HFFc6 (cell line): ENCODE measurements at regions not wholly inside any gene's neighbourhood (a gene's known extent, or its start where the extent isn't known, plus 50 kb on each side); places are given as distances from the start of the nearest gene placed in this dataset.
A peak's percentile ranks its signal among the peaks of the same experiment; 100 is the strongest.

Experiments
- DNase-seq: peaks from one replicate; pipeline ENCODE4 v3.0.0-alpha.2; 2018
- H3K27ac Mint-ChIP-seq: 2 replicates; pipeline ENCODE4 v1.8.0; 2020; ENCODE audit warnings: mild to moderate bottlenecking, mixed read lengths
- H3K27me3 Mint-ChIP-seq: 2 replicates; pipeline ENCODE4 v1.8.0; 2021; ENCODE audit warnings: mild to moderate bottlenecking, moderate library complexity, mixed read lengths; ENCODE audit not compliant: insufficient read depth
- H3K36me3 Mint-ChIP-seq: 2 replicates; pipeline ENCODE4 v1.8.0; 2021; ENCODE audit warnings: low read depth, mixed read lengths
- H3K4me1 Mint-ChIP-seq: 2 replicates; pipeline ENCODE4 v1.8.0; 2020; ENCODE audit warnings: low read depth, mixed read lengths
- H3K4me3 Mint-ChIP-seq: 2 replicates; pipeline ENCODE4 v1.8.0; 2020; ENCODE audit warnings: mild to moderate bottlenecking, moderate library complexity, mixed read lengths
- H3K9me3 Mint-ChIP-seq: 2 replicates; pipeline ENCODE4 v1.8.0; 2020; ENCODE audit warnings: mild to moderate bottlenecking, mixed read lengths
- TF ChIP-seq, protein P1 (sequence below): fragments of 200-600 bp; sonication (generic); IDR thresholded peaks from 2 replicates; pipeline ENCODE4 v1.5.0; 2021; ENCODE audit warnings: antibody characterized with exemption, mild to moderate bottlenecking

DNA sequence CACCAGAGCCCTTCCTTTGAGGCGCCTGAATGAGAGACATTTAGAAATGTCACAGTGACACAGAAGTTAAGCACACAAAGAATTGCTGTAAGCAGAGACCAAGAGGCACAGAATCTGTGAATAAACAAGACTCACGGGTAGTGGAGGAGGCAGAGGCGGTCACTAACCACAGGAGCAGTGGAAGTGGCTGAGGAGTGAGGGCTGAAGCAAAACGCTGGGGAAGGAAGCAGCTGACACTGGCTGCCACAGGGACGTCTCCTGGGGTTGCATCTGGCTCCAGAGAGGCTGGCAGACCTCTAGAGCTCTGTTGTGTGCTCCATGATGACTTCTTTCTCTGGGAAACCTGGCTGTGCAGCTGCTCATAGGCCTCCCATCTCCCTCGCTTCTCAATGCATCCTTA, 65.0 kb upstream of the SLC2A12 start:
- Mint-ChIP-seq H3K4me1 (peaks cover 17% of the 10 kb centered on the region), H3K9me3 (no peaks in the 10 kb centered on the region), H3K36me3 (no peaks in the 10 kb centered on the region), H3K4me3 (no peak overlapping the region), H3K27ac (peak overlapping the region; percentile 17; the same call in 1 of the 2 replicates), H3K27me3 (peaks cover 6% of the 10 kb centered on the region)
- TF ChIP-seq, protein P1, sequence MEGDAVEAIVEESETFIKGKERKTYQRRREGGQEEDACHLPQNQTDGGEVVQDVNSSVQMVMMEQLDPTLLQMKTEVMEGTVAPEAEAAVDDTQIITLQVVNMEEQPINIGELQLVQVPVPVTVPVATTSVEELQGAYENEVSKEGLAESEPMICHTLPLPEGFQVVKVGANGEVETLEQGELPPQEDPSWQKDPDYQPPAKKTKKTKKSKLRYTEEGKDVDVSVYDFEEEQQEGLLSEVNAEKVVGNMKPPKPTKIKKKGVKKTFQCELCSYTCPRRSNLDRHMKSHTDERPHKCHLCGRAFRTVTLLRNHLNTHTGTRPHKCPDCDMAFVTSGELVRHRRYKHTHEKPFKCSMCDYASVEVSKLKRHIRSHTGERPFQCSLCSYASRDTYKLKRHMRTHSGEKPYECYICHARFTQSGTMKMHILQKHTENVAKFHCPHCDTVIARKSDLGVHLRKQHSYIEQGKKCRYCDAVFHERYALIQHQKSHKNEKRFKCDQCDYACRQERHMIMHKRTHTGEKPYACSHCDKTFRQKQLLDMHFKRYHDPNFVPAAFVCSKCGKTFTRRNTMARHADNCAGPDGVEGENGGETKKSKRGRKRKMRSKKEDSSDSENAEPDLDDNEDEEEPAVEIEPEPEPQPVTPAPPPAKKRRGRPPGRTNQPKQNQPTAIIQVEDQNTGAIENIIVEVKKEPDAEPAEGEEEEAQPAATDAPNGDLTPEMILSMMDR, result no peak
- peak; percentile 27 for DNase-seq

DNA sequence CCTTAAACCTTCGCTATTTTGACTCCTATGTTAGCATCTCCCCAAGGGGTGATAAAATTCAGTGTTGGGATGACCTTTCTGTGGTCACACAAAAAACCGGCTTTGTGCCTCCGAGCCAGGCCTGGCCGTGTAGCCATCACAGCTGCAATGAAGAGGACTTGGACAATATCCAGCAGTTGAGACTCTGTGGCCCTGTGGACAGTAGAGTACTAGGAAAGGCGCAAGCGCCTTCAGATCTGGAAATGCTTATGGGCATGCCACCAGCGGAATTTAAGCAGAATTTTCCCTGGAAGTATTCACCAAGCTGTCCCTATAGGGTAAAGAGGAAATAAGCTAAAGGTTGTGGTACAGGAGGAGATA, 63.3 kb upstream of the SLC2A12 start:
- H3K4me3 Mint-ChIP-seq, result no peak overlapping the region
- H3K36me3 Mint-ChIP-seq, result no peaks in the 10 kb centered on the region
- no peak for DNase-seq
- H3K27ac Mint-ChIP-seq, result no peak overlapping the region
- no peaks in the 10 kb centered on the region for H3K9me3 Mint-ChIP-seq
- H3K4me1 Mint-ChIP-seq, result peaks cover 27% of the 10 kb centered on the region
- TF ChIP-seq, protein P1, result no peak
- peaks cover 7% of the 10 kb centered on the region for H3K27me3 Mint-ChIP-seq

DNA sequence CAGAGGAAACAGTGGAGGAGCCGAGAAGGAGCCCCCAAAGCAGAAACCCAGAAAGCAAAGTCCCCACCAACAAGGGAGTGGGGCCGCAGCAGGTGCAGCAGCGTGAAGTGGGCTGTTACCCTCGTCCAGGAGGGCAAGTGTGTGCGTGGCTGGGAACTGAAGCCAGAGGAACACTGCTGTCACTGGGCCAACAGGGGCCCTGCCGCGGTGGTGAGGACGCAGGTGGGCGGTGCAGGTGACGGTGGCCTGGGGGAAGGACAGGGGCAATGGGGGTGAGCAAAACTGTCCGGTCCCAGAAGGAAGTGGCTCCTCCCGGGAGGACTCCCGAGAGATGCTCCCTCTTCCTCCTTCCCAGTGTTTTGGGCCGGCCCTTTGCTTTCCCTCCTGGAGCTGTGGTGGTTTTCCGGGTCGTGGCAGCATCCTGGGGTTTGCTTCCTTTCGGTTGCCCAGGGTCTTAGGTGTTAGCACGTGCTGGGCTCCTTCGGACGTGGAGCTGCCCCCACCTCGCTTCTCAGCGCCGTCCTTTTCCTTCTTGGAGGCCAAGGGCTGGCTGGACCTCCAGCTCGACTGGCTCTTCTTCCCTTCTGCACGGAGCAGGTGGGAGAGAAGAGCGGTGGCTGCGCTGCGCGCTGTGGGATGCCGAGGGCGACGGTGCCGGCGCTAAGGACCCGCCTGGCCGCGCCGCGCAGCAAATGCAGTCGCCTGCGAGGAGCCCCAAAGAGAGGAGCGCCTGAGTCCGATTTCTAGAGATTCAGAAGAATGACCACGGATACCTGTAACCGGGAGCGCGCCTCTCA, 62.7 kb upstream of the SLC2A12 start:
- Mint-ChIP-seq H3K4me3 (no peak overlapping the region), H3K27ac (no peak overlapping the region), H3K27me3 (peaks cover 7% of the 10 kb centered on the region), H3K4me1 (peaks cover 27% of the 10 kb centered on the region), H3K36me3 (no peaks in the 10 kb centered on the region), H3K9me3 (no peaks in the 10 kb centered on the region)
- TF ChIP-seq, protein P1, result no peak
- no peak for DNase-seq

DNA sequence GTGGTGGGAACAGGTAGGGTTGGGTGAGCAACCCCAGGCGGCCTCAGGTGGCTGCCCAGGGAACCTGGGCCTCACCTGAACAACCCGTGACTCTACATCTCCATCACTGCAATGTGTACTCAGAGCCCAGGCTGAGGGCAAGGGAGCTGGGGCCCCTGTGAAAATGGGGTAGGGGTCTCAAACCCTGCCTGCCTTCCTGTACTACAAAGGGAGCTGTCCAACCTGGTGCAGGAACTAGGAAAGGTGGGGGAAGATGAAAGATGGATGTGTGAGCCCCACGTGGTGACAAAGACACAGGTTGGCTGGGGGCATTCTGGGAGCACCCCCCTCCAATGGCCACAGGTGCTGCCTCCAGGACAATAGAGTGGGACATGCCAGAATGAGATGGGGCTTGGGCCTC, 62.1 kb upstream of the SLC2A12 start:
- TF ChIP-seq, protein P1, result no peak
- H3K36me3 Mint-ChIP-seq, result no peaks in the 10 kb centered on the region

DNA sequence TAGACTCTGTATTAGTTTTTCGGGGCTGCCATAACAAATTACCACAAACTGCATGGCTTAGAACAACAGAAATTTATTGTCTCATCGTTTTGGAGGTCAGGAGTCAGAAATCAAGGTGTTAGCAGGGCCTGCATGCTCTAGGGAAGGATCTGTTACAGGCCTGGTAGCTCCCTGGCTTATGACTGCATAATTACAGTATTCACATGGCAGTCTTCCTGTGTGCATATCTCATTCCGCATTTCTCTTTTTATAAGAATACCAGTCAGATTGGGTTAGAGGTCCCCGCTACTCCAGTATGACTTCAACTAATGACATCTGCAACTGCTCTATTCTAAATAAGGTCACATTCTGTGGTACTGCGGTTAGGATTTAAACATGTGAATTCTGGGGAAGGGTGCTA, 59.3 kb upstream of the SLC2A12 start:
- no peak overlapping the region for H3K27ac Mint-ChIP-seq
- no peaks in the 10 kb centered on the region for H3K9me3 Mint-ChIP-seq
- no peak overlapping the region for H3K4me3 Mint-ChIP-seq
- peaks cover 7% of the 10 kb centered on the region for H3K27me3 Mint-ChIP-seq
- H3K36me3 Mint-ChIP-seq, result no peaks in the 10 kb centered on the region
- no peak for DNase-seq
- TF ChIP-seq, protein P1, result no peak
- peaks cover 33% of the 10 kb centered on the region for H3K4me1 Mint-ChIP-seq

More for the DNA sequence above, 62.1 kb upstream of the SLC2A12 start:
- H3K4me3 Mint-ChIP-seq, result no peak overlapping the region
- no peak for DNase-seq
- peaks cover 7% of the 10 kb centered on the region for H3K27me3 Mint-ChIP-seq
- no peak overlapping the region for H3K27ac Mint-ChIP-seq
- H3K9me3 Mint-ChIP-seq, result no peaks in the 10 kb centered on the region
- H3K4me1 Mint-ChIP-seq, result peaks cover 32% of the 10 kb centered on the region
